T-helper 1 cell treated with Interleukin-12 subunit alpha and Interleukin-12 subunit beta and Interleukin-4 antibody, amounts not matched to agents 30 μg/mL and 1 μg/mL, for 36 hours (primary cell): ENCODE measurements at regions not wholly inside any gene's neighbourhood (a gene's known extent, or its start where the extent isn't known, plus 50 kb on each side); places are given as distances from the start of the nearest gene placed in this dataset.
"Not testable (repeated sequence)": the region's sequence is repeated elsewhere in the genome, so short reads cannot be mapped to it uniquely, and the experiment has no call there.

Source experiments
- H3K27ac Mint-ChIP-seq: one replicate; pipeline ENCODE4 v1.8.0; 2021; ENCODE audit warnings: mild to moderate bottlenecking, mixed read lengths
- H3K27me3 Mint-ChIP-seq: one replicate; pipeline ENCODE4 v1.8.0; 2021; ENCODE audit warnings: low read depth, mixed read lengths
- H3K36me3 Mint-ChIP-seq: one replicate; pipeline ENCODE4 v1.8.0; 2021; ENCODE audit warnings: low read depth, mixed read lengths
- H3K4me1 Mint-ChIP-seq: one replicate; pipeline ENCODE4 v1.8.0; 2021; ENCODE audit warnings: low read depth, mixed read lengths
- H3K4me3 Mint-ChIP-seq: one replicate; pipeline ENCODE4 v1.8.0; 2021; ENCODE audit warnings: mild to moderate bottlenecking, moderate library complexity, mixed read lengths
- H3K9me3 Mint-ChIP-seq: one replicate; pipeline ENCODE4 v1.8.0; 2021; ENCODE audit warnings: mixed read lengths

DNA sequence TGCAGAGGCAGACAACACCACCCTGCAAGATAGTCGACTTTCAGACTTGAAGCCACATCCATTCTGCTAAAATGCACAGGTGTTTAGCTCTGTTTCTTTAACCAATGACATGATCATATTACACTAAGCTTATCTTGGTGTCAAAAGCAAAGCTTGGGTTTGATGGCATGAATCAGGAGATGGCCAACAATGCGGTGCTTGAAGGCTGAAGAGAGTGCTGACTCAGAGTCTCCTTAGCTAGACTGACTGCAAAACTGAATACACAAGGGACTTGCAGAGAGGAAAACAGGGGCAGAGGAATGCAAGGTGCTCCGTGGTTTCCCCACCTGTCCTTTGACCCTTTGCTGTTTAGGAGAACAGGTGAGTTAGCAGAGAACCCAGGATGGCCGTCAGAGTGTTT lies 262.6 kb downstream of the SIPA1L2 start:
- no peaks in the 10 kb centered on the region for H3K27me3 Mint-ChIP-seq
- no peak overlapping the region for H3K4me3 Mint-ChIP-seq
- H3K27ac Mint-ChIP-seq = no peak overlapping the region
- no peaks in the 10 kb centered on the region for H3K4me1 Mint-ChIP-seq
- H3K9me3 Mint-ChIP-seq = no peaks in the 10 kb centered on the region
- no peaks in the 10 kb centered on the region for H3K36me3 Mint-ChIP-seq

DNA sequence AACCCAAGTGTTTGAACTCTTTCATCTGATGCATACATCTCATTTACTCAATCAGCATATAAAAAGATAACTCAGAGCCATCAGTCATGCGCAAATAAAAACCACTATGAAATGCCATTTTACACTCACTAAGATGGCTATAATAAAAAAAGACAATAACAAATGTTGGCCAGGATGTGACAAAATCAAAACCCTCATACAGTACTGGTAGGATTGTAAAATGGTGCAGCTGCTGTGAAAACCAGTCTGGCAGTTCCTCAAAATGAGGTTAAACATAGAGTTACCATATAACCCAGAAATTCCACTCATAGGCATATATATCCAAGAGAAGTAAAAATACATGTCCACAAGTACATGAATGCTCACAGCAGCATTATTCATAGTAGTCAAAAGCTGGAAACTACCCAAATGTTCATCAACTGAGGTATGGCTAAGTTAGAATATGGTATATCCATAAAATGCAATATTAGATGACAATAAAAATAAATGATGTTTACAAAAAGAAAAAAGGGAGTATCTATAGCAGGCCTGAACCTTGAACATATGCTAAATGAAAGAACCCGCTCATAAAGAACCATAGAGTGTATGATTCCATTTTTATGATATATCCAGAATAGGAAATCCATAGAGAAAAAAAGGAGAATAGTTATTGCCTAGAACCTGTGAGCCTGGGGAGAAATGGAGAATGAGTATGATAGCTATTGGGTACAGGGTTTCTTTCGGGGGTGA lies 265.1 kb downstream of the SIPA1L2 start:
- H3K27ac Mint-ChIP-seq = no peak overlapping the region
- H3K4me3 Mint-ChIP-seq = no peak overlapping the region
- no peaks in the 10 kb centered on the region for H3K9me3 Mint-ChIP-seq
- no peaks in the 10 kb centered on the region for H3K27me3 Mint-ChIP-seq
- no peaks in the 10 kb centered on the region for H3K4me1 Mint-ChIP-seq
- no peaks in the 10 kb centered on the region for H3K36me3 Mint-ChIP-seq

DNA sequence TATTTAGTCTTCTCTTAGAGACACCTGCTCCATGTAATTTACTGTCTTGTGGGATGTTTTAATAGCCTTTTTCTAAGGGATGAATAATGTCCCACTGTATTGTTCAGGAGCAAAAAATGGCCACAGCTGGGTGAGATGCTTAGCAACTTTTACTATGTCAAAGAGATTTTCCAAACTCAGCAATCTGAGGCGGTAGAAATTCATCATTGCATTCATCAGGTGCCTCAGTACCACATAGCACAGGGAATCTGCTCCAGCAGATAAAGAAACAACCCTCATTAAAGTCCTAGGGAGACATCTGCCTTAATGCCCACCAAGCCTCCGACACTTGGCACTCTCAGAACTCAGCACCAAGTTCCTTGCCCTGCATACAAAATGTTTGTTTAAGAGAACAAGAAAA lies 266.9 kb downstream of the SIPA1L2 start:
- no peaks in the 10 kb centered on the region for H3K27me3 Mint-ChIP-seq

DNA sequence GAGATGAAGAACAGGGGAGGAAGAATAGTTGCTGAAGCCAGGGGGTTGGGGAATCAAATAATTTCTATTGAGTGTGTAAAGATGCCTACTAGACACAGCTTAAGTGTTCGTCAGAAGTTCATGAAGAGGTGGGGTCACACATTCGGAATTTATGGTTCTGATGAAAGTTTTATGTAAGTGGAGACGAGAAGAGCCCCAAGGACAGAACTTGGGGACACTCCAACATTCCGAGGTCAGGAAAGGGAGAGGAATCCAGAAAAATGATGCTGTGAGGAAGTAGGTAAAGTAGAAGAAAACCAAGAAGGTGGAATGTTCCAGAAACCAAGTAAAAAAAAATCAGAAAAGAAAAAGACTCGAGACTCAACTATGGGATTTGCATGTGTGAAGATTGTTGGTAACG lies 272.5 kb downstream of the SIPA1L2 start:
- H3K36me3 Mint-ChIP-seq = no peaks in the 10 kb centered on the region
- H3K4me1 Mint-ChIP-seq = no peaks in the 10 kb centered on the region
- no peak overlapping the region for H3K4me3 Mint-ChIP-seq
- H3K9me3 Mint-ChIP-seq = no peaks in the 10 kb centered on the region
- H3K27ac Mint-ChIP-seq = no peak overlapping the region
- H3K27me3 Mint-ChIP-seq = no peaks in the 10 kb centered on the region

More for the DNA sequence above, 266.9 kb downstream of the SIPA1L2 start:
- Mint-ChIP-seq H3K9me3 (no peaks in the 10 kb centered on the region), H3K36me3 (no peaks in the 10 kb centered on the region), H3K4me3 (no peak overlapping the region), H3K27ac (no peak overlapping the region), H3K4me1 (no peaks in the 10 kb centered on the region)

DNA sequence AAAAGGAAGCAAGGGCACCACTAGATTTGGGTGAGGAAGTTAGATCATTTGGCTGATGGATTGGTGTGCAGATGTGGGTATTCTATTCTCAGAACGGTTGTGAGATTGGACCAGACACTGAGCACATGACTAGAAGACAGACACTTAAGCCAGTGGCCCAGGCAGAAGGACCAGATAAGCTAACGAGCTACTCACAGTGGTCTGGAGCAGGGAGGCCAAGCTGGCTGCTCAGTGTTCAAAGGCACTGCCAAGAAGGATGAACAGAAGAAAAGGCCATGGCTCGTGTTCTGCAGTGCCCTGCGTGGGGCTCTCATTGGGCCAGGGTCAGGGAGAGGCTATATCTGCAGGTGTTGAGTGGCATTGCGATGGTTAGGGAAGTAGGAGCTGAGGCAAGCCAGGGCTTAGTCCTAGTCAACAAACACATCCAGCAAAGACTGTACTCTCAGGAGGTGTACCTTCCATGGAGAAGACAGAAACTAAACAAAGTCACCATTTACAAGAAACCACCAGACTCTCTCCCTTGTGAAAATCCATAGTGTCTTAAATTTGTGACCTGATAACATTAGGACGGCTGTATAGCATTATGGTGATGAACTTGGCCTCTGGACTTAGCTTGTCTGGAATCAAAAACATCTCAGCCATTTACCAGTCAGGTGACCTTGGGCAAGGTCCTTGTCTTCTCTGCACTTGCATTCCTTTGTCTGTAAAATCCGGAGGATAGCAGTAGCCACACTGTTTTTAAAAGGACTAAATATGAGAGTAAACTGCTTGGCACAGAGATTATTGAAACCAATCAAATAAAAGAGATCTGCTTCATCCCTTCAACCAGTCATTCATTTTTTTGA lies 274.5 kb downstream of the SIPA1L2 start:
- Mint-ChIP-seq H3K36me3 (no peaks in the 10 kb centered on the region), H3K9me3 (no peaks in the 10 kb centered on the region), H3K27ac (no peak overlapping the region), H3K4me1 (no peaks in the 10 kb centered on the region), H3K4me3 (no peak overlapping the region), H3K27me3 (no peaks in the 10 kb centered on the region)

DNA sequence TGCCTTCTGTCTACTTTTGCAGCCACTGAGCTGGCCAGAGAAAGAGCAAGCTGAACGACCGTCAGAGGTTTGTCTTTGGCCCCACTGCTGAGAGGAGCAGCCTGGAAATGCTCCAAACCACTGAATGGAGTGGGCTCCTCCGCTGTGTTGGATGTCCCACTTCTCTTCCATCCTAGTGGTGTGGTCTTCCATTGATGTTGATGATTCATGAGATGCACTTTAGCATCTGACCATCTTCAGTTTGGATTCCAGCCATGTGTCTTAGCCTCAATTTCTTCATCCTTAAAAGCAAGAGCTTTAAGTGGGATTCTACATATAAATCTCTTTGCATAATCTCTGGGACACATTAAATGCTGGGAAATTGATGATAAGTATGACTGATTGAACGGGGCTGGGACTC lies 276.9 kb downstream of the SIPA1L2 start:
- no peaks in the 10 kb centered on the region for H3K36me3 Mint-ChIP-seq
- no peaks in the 10 kb centered on the region for H3K4me1 Mint-ChIP-seq
- no peaks in the 10 kb centered on the region for H3K27me3 Mint-ChIP-seq
- H3K27ac Mint-ChIP-seq = no peak overlapping the region
- no peaks in the 10 kb centered on the region for H3K9me3 Mint-ChIP-seq
- H3K4me3 Mint-ChIP-seq = no peak overlapping the region

DNA sequence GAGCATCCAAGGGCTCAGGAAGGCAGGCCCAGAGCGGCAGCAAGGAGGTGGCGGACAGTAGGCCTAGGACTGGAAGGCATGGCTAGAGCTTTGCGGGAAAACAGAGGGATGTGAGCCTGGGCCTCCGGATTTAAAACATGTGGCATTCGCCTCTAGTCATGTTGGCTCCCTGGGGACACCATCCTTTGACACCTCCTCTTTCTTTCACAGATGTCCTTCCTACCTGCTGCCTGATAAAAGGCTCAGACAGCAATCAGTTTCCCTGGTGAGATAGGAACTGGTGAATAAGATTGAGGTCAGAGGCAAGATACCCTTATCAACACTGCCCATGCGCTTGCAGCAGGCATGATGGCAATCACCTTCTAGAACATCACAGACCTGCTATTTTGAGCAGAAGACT lies 277.6 kb downstream of the SIPA1L2 start:
- Mint-ChIP-seq H3K4me3 (no peak overlapping the region), H3K4me1 (no peaks in the 10 kb centered on the region), H3K9me3 (no peaks in the 10 kb centered on the region), H3K27me3 (no peaks in the 10 kb centered on the region), H3K36me3 (no peaks in the 10 kb centered on the region), H3K27ac (no peak overlapping the region)

DNA sequence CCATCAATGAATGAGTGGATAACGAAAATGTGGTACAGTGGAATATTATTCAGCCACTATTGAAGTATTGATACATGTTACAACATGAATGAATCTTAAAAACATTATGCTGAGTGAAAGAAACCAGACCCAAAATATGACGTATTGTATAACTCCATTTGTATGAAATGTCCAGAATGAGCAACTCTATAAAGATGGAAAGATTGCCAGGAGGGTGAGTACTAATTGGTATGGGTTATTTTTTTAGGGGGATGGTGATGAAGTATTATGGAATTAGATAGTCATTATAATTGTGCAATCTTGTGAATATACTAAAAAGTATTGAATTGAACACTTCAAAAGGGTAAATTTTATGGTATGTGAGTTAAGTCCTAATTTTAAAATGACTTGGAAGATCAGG lies 278.6 kb downstream of the SIPA1L2 start:
- Mint-ChIP-seq H3K36me3 (no peaks in the 10 kb centered on the region), H3K4me3 (no peak overlapping the region), H3K27ac (no peak overlapping the region), H3K27me3 (no peaks in the 10 kb centered on the region), H3K4me1 (no peaks in the 10 kb centered on the region), H3K9me3 (no peaks in the 10 kb centered on the region)

DNA sequence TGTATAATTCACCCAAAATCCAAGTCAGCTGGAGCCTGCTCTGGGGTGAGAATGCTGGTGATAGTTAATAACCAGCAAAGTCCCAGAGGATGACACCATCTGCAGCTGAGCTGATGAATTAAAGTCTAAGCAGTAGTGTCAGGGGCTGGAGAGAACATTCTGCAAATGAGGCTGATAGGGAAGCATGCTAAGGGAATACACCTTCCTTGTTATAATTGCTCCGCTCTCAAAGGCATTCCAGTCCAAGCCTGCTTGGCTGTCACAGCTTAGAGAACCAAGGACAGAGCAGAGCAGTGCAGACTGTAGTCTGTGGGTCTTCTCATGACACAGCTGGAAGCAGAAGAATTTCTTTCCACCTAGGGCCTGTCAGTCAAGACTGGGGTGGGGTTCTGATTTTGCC lies 283.1 kb downstream of the SIPA1L2 start:
- no peak overlapping the region for H3K27ac Mint-ChIP-seq
- no peaks in the 10 kb centered on the region for H3K4me1 Mint-ChIP-seq
- no peaks in the 10 kb centered on the region for H3K27me3 Mint-ChIP-seq
- H3K36me3 Mint-ChIP-seq = no peaks in the 10 kb centered on the region
- H3K9me3 Mint-ChIP-seq = peaks cover 16% of the 10 kb centered on the region
- no peak overlapping the region for H3K4me3 Mint-ChIP-seq

DNA sequence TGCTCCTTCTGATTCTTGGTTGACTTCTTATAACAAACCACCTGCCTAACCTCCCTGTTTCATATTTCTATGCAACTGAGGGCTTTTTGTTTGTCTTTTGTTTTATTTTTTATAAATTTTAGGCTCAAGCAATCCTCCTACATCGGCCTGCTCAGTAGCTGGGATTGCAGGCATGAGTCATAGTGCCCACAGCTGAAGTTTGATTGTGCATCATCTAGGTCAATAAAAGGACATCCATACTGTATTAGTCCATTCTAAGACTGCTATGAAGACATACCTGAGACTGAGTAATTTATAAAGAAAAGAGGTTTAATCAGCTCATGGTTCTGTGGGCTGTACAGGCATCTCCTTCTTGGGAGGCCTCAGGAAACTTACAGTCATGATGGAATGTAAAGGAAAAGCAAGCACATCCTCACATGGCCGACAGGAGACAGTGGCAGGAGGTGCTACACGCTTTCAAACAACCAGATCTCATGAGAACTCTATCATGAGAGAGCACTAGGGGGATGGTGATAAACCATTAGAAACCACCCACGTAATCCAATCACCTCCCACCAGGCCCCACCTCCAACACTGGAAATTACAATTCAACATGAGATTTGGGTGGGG lies 285.0 kb downstream of the SIPA1L2 start:
- no peaks in the 10 kb centered on the region for H3K36me3 Mint-ChIP-seq
- H3K27ac Mint-ChIP-seq = no peak overlapping the region
- H3K9me3 Mint-ChIP-seq = peaks cover 16% of the 10 kb centered on the region
- H3K4me3 Mint-ChIP-seq = no peak overlapping the region
- no peaks in the 10 kb centered on the region for H3K27me3 Mint-ChIP-seq
- no peaks in the 10 kb centered on the region for H3K4me1 Mint-ChIP-seq

DNA sequence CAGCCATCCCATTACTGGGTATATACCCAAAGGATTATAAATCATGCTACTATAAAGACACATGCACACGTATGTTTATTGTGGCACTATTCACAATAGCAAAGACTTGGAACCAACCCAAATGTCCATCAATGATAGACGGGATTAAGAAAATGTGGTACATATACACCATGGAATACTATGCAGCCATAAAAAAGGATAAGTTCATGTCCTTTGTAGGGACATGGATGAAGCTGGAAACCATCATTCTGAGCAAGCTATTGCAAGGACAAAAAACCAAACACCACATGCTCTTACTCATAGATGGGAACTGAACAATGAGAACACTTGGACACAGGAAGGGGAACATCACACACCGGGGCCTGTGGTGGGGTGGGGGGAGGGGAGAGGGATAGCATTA lies 285.7 kb downstream of the SIPA1L2 start:
- peaks cover 16% of the 10 kb centered on the region for H3K9me3 Mint-ChIP-seq
- H3K4me1 Mint-ChIP-seq, H3K4me3 Mint-ChIP-seq, H3K27ac Mint-ChIP-seq, H3K36me3 Mint-ChIP-seq, H3K27me3 Mint-ChIP-seq: not testable (repeated sequence)

DNA sequence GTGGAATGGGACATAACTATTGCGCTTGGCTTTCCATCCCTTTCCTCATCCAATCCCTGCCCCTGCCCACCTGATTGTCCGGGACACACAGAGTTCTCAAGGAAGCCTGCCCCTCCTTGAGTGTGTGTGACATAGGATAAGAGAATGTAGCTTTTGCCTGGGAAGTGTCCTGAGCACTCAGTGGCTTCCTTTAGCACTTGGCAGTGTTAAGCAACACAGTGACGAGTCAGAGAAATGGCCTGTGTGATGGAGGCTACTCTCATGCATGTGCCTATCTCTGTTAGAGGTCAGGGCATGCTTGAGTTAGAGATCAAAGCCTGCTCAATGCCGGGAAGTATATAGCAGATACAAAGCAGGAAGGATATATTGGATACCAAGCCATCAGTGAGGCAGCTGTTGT lies 289.5 kb downstream of the SIPA1L2 start:
- no peaks in the 10 kb centered on the region for H3K36me3 Mint-ChIP-seq
- H3K4me3 Mint-ChIP-seq = no peak overlapping the region
- H3K27ac Mint-ChIP-seq = no peak overlapping the region
- H3K27me3 Mint-ChIP-seq = peaks cover 10% of the 10 kb centered on the region
- H3K4me1 Mint-ChIP-seq = peaks cover 6% of the 10 kb centered on the region
- H3K9me3 Mint-ChIP-seq = peaks cover 14% of the 10 kb centered on the region

DNA sequence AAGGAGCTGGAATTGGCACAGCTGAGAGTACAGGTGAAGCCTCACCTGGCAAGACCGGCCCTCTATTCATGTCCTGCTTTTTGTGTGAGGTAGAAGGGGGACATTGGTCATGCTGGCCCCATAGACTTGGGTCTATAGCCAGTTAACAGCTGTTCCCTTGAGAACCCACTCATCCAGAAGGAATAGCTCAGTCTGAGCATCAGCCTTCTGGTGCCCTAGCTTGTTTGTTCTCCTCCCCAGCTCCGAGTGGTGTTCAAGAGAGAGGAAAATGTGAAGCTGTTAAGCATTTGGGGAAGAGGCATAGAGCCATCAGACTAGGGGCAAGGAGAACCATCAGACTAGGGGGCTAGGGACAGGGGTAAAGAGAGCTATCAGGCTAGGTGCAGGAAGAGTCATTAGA lies 290.9 kb downstream of the SIPA1L2 start:
- Mint-ChIP-seq H3K4me3 (no peak overlapping the region), H3K36me3 (no peaks in the 10 kb centered on the region), H3K27me3 (peaks cover 10% of the 10 kb centered on the region), H3K27ac (no peak overlapping the region), H3K9me3 (peaks cover 8% of the 10 kb centered on the region), H3K4me1 (peaks cover 10% of the 10 kb centered on the region)

DNA sequence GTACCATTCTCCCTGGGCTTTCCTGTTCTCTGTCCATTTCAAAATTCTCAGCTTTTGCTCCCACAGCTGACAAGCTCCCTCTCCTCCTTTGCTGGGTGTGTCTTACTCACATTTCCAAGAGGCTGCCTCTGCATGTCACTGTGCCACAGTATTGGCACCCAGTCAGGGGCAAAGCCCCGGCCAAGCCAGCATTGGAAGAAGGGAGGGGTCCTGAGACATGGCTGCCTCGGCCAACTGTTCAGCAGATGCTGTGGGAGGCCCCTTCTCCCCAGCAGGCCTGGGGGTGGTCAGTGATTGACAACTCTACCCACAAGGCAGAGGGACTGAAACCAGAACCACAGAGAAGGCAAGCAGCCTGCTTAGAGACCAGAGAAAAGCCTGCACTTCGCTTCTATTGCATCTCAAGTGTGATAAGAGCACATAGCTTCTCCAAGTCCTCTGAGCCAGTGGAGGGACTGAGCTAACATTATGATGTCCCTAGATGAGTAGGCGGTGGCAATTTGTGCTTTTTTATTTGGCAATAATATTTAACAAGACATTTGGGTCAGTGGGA lies 294.1 kb downstream of the SIPA1L2 start:
- no peak overlapping the region for H3K4me3 Mint-ChIP-seq
- H3K27me3 Mint-ChIP-seq = peaks cover 10% of the 10 kb centered on the region
- peaks cover 5% of the 10 kb centered on the region for H3K9me3 Mint-ChIP-seq
- peaks cover 10% of the 10 kb centered on the region for H3K4me1 Mint-ChIP-seq
- H3K27ac Mint-ChIP-seq = no peak overlapping the region
- H3K36me3 Mint-ChIP-seq = no peaks in the 10 kb centered on the region

DNA sequence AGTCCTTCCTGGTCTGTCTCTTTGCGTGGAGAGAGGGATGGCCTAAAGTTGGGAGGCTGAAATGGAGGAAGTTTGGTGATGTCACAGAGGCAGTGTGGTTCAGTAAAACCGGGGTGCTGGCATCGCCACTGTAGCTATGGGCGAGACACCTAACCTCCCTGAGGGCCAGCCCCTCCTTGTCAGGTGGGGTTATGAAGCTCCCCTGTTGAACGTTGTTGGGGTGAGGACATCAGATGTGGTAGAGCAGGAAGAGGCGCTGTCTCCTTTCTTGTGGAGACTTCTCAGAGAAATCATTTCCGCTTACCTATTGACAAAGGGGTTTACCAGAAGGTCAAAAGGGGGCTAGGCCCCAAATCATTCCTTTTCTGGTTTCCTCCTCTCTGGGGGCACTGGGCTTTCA lies 294.7 kb downstream of the SIPA1L2 start:
- Mint-ChIP-seq H3K36me3 (no peaks in the 10 kb centered on the region), H3K27ac (no peak overlapping the region), H3K4me1 (peaks cover 10% of the 10 kb centered on the region), H3K9me3 (peaks cover 6% of the 10 kb centered on the region), H3K27me3 (peaks cover 10% of the 10 kb centered on the region), H3K4me3 (no peak overlapping the region)
